ENCODE measurements at regions not wholly inside any gene's neighbourhood (a gene's known extent, or its start where the extent isn't known, plus 50 kb on each side); places are given as distances from the start of the nearest gene placed in this dataset.

GRCh38 chr17:17425591-17425990 is 51.2 kb upstream of the MED9 start:
- TF ChIP-seq CTCF (conservative IDR thresholded peaks at IDR 0.05; ENCODE audit: low read length) = no peak
- no peak for TF ChIP-seq EZH2phosphoT487 (IDR thresholded peaks at IDR 0.05; ENCODE audit: borderline replicate concordance)

Data from Loucy (cell line).